SKM-1 (cell line): ENCODE measurements at regions not wholly inside any gene's neighbourhood (a gene's known extent, or its start where the extent isn't known, plus 50 kb on each side); places are given as distances from the start of the nearest gene placed in this dataset.
"Not testable (repeated sequence)": the region's sequence is repeated elsewhere in the genome, so short reads cannot be mapped to it uniquely, and the experiment has no call there.

Experiments
- DNase-seq: peaks from one replicate; lab custom pipeline; 2025; ENCODE audit not compliant: unreplicated experiment; lab: John Stamatoyannopoulos, UW

DNA sequence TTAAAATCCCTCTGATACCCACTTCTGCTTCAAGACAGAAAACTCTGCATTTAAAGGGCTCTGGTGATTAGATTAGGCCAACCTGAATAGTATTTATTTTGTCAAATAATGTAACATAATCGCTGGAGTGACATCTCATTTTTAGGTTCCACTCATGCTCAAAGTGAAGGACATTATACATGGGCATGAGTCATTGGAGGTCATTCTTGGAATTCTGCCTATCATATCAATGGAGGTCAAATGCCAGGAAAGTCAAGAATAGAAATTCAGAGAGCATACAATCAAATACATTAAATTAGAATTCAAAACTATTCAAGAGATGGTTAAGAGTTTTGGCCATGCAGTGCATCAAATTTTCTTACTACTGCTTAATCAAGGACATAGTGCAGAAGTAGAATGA lies 50.8 kb upstream of the PRSS1 start:
- DNase-seq, result no peak

DNA sequence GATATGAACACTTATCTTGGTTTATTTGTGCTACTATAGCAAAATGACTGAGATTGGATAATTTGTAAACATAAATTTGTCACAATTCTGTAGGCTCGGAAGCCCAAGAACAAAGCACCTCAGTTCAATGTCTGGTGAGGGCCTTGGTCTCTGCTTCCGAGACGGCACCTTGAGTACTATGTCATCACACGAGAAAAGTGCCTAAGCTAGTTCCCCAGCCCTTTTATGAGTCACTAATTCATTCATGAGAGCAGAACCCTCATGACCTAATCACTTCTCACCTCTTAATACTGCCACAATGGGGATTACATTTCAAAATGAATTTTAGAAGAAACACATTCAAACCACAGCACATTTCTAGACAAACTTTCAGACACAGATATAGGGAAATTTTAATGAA lies 52.0 kb upstream of the PRSS1 start:
- DNase-seq, result no peak

- DNase-seq, result no peak
Observed at GRCh38 chr7:142696456-142697179, 52.7 kb upstream of the PRSS1 start.

DNA sequence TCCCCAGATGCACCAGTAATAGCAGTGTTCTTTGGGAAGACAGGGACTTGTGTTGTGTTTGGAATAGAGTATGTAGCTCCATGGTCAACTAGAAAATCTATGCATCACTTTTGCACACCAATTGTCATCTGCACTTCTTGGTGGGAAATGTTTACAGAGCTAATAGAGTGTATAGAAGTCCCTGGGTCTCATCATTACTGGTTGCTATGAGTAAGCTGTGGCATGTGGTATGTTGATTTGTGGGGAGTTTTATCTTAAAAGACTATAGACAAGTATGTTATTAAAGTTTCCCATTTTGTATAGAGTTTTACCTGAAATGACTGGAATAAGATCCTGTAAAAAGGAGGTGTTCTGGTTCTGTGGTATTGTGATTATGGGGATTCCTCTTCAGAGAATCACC lies 55.4 kb upstream of the PRSS1 start:
- DNase-seq, result no peak

GRCh38 chr7:142690554-142691182 lies 58.6 kb upstream of the PRSS1 start:
- no peak for DNase-seq

DNA sequence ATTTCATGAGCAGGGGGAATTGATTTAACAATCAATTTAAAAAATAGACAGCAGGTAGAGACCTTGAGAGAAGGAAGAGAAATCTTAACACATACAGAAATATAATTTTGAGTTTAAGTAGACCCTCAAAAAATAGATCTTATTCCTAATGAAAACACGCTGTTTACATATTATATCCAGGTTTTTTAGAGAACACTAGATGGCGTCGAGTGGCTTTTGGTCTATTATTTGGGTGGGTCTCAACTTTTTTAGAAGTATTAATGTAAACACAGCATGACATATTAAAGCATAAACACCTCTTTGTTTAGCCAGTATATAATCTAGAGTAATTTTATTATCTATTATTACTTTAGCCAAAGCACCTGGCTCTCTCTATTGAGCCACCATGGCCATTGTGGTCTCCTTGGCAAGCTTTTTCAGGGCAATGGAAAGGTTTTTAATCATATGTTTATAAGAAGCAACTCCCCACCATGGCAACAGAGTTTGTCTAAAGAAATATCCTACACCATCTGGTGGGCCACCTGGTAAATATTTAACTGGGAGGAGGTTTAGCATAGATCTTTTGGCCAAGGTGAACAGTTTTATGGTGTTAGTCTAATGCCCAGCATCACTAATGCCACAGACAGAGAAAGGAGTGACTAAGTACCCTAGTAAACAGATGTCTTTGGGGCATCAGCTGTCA lies 59.7 kb upstream of the PRSS1 start:
- DNase-seq, result no peak

GRCh38 chr7:142685877-142686508 lies 63.3 kb upstream of the PRSS1 start:
- DNase-seq, result no peak

GRCh38 chr7:142681314-142682092 lies 67.8 kb upstream of the PRSS1 start:
- no peak for DNase-seq

GRCh38 chr7:142671506-142671905 lies 77.8 kb upstream of the PRSS1 start:
- no peak for DNase-seq

- no peak for DNase-seq
Observed at GRCh38 chr7:142670511-142670910, 78.8 kb upstream of the PRSS1 start.

- DNase-seq, result no peak
Observed at GRCh38 chr7:142669074-142669654, 80.1 kb upstream of the PRSS1 start.

DNA sequence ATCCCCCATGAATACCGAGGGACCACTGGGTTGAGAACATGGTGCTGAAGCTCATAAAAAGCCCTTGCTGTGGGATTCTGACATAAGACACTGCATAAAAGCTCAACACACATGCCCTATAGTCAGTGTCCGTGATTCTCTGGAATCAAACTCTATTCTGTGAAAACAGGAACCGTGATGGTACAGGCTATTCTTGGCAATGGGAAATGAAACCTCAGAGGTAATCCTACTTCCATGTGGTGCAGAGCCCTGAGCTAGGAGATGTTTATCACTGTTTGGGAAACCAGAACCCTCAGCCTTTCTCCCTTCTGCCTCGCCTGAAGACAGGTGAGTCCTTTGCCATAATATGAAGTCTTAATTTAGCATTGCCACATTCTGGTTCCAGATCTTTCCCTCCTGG lies 80.8 kb upstream of the PRSS1 start:
- peak; percentile 12 for DNase-seq

- no peak for DNase-seq
Observed at GRCh38 chr7:142657376-142657775, 91.9 kb upstream of the PRSS1 start.

GRCh38 chr7:142654398-142654797 lies 94.9 kb upstream of the PRSS1 start:
- no peak for DNase-seq

DNA sequence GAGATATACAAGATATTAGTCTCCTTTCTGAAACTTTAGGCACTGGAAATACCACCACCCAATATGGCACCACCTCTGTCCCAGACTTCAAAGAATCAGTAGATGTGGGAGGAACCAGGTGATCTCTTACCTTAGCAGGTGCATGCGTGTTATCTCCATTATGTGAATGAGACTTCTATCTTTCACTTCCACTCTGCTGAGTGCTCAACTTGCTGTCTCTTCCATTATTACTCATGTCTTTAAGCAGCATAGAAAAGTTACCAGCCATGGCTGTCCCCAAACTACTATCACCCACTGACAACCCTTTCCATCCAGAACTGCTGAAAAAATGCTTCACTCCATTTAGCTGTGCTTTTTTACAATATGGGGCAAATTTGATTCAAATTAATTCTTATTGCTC lies 101.5 kb upstream of the PRSS1 start:
- DNase-seq, result no peak

DNA sequence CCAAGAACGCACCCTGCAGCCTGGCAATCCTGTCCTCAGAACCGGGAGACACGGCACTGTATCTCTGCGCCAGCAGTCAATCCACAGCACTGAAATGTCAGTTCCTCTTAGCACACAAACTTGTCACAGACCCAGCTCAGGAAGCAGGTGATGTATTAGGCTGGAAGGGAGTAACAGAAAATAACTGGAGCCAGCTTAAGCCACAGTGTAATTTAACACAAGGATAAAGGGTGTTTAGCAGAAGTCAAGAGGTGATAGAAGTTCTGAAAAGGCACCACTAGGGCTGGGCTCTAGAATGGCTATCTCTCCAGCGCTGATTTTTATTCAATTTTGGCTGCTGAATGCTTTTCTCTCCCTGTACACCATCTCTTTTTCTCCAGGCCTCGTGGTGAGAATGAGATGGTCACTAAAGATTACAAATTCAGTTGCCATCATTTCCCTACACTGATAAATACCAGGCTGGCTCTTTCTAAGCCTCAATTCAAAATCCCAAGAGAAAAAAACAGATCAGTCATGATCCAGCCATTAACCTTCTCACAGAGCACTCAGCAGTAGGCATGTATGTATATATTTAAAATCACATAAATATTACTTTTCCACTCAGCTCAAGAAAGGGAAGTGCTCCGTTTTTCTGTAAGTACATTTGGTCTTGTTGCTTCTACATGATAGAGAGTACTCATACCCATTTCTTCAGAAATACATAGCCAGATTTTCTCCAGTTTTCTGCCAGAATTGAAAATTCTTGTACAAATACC lies 102.7 kb upstream of the PRSS1 start:
- DNase-seq, result peak; percentile 30

GRCh38 chr7:142645777-142646176 lies 103.5 kb upstream of the PRSS1 start:
- no peak for DNase-seq

DNA sequence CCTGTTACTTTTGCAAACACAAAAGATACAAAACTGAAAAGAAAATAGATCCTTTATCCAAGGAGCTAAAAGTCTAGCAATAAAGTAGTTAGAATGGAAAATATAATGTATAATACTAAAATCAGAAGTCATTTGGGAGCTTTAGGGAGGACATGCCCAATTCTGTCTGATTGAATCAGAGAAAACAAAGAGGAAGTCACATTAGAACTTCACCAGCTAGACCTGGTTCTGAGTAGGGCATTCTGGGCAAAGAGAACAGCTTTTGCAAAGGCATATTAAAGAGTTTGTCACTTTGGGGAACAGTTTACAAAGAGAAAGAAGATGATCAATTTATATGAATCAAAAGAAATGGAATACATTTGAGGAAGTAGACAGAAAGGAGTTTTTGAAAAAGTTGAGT lies 107.0 kb upstream of the PRSS1 start:
- no peak for DNase-seq

DNA sequence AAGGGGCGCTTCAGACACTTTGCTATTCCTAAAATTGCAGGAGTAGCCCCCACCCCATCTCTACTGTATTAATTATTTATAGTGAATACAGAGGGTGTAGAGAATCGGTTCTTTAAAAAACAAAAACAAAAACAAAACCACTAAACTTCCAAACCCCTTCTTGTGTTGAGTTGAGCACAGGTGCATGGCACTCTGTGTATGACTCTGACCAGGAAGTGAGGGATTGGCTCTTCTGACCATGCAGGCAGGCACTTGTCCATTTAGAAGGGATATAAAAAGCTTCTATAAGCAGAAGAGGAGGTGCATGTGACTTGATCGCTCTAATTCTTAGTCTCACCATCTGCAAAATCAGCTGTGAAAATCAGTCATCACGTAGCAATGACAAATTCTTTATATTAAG lies 108.0 kb upstream of the PRSS1 start:
- not testable (repeated sequence) for DNase-seq

- no peak for DNase-seq
Observed at GRCh38 chr7:142638581-142638980, 110.7 kb upstream of the PRSS1 start.
